Endodermal cell (in vitro differentiated cells): ENCODE measurements at regions not wholly inside any gene's neighbourhood (a gene's known extent, or its start where the extent isn't known, plus 50 kb on each side); places are given as distances from the start of the nearest gene placed in this dataset.

ENCODE experiments used
- DNase-seq: peaks from one replicate; pipeline ENCODE4 v3.0.0-alpha.2; 2017
- H3K27ac ChIP-seq: 2 replicates; pipeline ENCODE4 v1.5.1; 2013; ENCODE audit warnings: mild to moderate bottlenecking, low read depth, low read length, moderate library complexity
- H3K27me3 ChIP-seq: 2 replicates; pipeline ENCODE4 v1.6.1; 2013; ENCODE audit warnings: mild to moderate bottlenecking, low read length, moderate library complexity; ENCODE audit not compliant: insufficient read depth, control insufficient read depth, poor library complexity, severe bottlenecking
- H3K36me3 ChIP-seq: 2 replicates; pipeline ENCODE4 v1.7.0; 2013; ENCODE audit warnings: mild to moderate bottlenecking, low read length, moderate library complexity; ENCODE audit not compliant: control insufficient read depth, insufficient read depth
- H3K4me1 ChIP-seq: one replicate; pipeline ENCODE4 v1.7.0; 2013; ENCODE audit warnings: low read length; ENCODE audit not compliant: control insufficient read depth, insufficient read depth
- H3K4me3 ChIP-seq: 2 replicates; pipeline ENCODE4 v1.5.1; 2013; ENCODE audit warnings: mild to moderate bottlenecking, low read length, moderate library complexity
- H3K9ac ChIP-seq: 2 replicates; pipeline ENCODE4 v1.6.1; 2013; ENCODE audit warnings: mild to moderate bottlenecking, low read length, moderate library complexity; ENCODE audit not compliant: poor library complexity, severe bottlenecking; ENCODE audit errors: extremely low read depth
- H3K9me3 ChIP-seq: 2 replicates; pipeline ENCODE4 v1.6.1; 2013; ENCODE audit warnings: mild to moderate bottlenecking, low read length, moderate library complexity; ENCODE audit not compliant: control insufficient read depth
- H3K27ac Mint-ChIP-seq: 2 replicates; pipeline ENCODE4 v1.8.0; 2020; ENCODE audit warnings: mixed read lengths
- H3K27me3 Mint-ChIP-seq: 2 replicates; pipeline ENCODE4 v1.8.0; 2021; ENCODE audit warnings: mild to moderate bottlenecking, mixed read lengths; ENCODE audit not compliant: insufficient read depth
- H3K36me3 Mint-ChIP-seq: 2 replicates; pipeline ENCODE4 v1.8.0; 2020; ENCODE audit warnings: low read depth, mixed read lengths
- H3K4me1 Mint-ChIP-seq: 2 replicates; pipeline ENCODE4 v1.8.0; 2020; ENCODE audit warnings: mixed read lengths
- H3K4me3 Mint-ChIP-seq: 2 replicates; pipeline ENCODE4 v1.8.0; 2020; ENCODE audit warnings: mild to moderate bottlenecking, moderate library complexity, mixed read lengths
- H3K9me3 Mint-ChIP-seq: 2 replicates; pipeline ENCODE4 v1.8.0; 2020; ENCODE audit warnings: mild to moderate bottlenecking, mixed read lengths
- WGBS, 2 experiments: methylation state at CpG; one replicate each; pipeline versions ENCODE4 v1.1.5 to v1.1.7; 2013; ENCODE audit warnings: missing lambda C conversion rate in 2 of 2, mixed read lengths in 1 of 2; ENCODE audit not compliant: insufficient coverage in 1 of 2, insufficient read length in 1 of 2; 5-methylcytosine and 5-hydroxymethylcytosine counted together
- TF ChIP-seq, protein P1 (sequence below): fragments of 200-600 bp; sonication (generic); conservative IDR thresholded peaks from 2 replicates; pipeline ENCODE4 v1.5.0; 2021; ENCODE audit warnings: antibody characterized with exemption, mild to moderate bottlenecking

DNA sequence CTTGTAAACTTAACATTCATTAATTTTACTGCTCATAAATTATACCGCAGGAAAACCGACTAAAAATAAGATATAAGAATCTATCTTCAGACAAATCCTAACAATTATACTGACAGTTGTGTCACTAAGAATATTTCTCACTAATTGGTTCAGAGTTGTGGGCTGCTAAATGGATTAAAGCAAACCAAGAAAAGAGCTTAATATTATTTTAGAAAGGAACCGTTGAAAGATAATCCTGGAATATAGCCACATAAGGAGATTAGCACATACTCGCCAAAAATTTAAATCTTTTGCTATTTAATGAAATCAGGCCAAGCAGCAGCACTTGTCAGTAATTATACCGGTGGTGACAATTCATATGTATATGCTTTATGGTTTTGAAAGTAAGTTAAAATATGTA, 132.8 kb downstream of the SLIT2 start:
- TF ChIP-seq, protein P1, sequence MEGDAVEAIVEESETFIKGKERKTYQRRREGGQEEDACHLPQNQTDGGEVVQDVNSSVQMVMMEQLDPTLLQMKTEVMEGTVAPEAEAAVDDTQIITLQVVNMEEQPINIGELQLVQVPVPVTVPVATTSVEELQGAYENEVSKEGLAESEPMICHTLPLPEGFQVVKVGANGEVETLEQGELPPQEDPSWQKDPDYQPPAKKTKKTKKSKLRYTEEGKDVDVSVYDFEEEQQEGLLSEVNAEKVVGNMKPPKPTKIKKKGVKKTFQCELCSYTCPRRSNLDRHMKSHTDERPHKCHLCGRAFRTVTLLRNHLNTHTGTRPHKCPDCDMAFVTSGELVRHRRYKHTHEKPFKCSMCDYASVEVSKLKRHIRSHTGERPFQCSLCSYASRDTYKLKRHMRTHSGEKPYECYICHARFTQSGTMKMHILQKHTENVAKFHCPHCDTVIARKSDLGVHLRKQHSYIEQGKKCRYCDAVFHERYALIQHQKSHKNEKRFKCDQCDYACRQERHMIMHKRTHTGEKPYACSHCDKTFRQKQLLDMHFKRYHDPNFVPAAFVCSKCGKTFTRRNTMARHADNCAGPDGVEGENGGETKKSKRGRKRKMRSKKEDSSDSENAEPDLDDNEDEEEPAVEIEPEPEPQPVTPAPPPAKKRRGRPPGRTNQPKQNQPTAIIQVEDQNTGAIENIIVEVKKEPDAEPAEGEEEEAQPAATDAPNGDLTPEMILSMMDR = no peak
- Histone ChIP-seq H3K27me3 (peaks cover 18% of the 10 kb centered on the region), H3K9me3 (no peaks in the 10 kb centered on the region), H3K36me3 (no peaks in the 10 kb centered on the region), H3K9ac (no peak overlapping the region), H3K4me1 (no peaks in the 10 kb centered on the region), H3K27ac (no peak overlapping the region), H3K4me3 (no peak overlapping the region)
- Mint-ChIP-seq H3K4me3 (no peak overlapping the region), H3K27ac (no peak overlapping the region), H3K4me1 (no peaks in the 10 kb centered on the region), H3K36me3 (no peaks in the 10 kb centered on the region), H3K9me3 (no peaks in the 10 kb centered on the region), H3K27me3 (peaks cover 19% of the 10 kb centered on the region)
- DNase-seq = no peak
- 93 to 96% methylated on average over 3 to 5 of the region's 5 CpGs for WGBS, 2 experiments

DNA sequence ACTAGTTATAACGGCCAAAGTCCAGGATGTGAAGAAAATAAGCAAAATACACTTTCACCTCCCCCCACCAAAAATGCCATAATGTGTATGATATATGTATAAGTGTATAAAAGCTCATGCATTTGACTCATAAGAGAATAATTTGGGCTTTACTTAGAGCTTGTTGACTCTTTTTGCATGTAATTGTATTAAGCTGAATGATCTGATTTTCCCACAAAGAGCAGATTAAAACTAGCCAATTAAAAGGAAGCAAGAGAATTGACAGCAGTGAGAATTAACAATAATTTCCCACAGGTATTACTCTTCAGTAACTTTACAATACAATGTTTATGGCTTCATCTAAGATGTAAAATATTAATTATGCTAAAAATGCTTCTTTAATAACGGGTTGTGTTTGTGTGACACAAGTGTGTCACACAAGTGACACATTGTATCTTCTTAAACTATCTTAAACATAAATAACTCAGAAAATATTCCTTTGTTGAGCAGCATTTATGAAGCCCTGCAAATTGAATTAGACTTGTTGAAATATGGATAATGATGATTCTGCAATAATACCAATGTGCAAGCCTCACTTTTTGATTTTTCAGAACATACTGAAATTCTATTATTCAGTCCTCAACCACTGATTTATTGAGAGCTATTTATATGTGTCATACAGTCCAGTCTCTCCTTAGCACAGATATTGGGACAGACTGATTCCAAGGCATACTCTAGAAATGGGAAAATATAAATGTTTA, 134.5 kb downstream of the SLIT2 start:
- TF ChIP-seq, protein P1 = no peak
- Mint-ChIP-seq H3K4me3 (no peak overlapping the region), H3K9me3 (no peaks in the 10 kb centered on the region), H3K27me3 (peaks cover 24% of the 10 kb centered on the region), H3K27ac (no peak overlapping the region), H3K4me1 (no peaks in the 10 kb centered on the region), H3K36me3 (no peaks in the 10 kb centered on the region)
- no peaks in the 10 kb centered on the region for H3K9me3 ChIP-seq
- H3K36me3 ChIP-seq = no peaks in the 10 kb centered on the region
- H3K27me3 ChIP-seq = peaks cover 24% of the 10 kb centered on the region
- no peak for DNase-seq
- H3K4me1 ChIP-seq = no peaks in the 10 kb centered on the region
- H3K27ac ChIP-seq = no peak overlapping the region
- no peak overlapping the region for H3K4me3 ChIP-seq
- 94% methylated on average over 2 of the region's 2 CpGs; no CpG with 5 or more reads in 1 of the 2 experiments for WGBS, 2 experiments
- no peak overlapping the region for H3K9ac ChIP-seq

DNA sequence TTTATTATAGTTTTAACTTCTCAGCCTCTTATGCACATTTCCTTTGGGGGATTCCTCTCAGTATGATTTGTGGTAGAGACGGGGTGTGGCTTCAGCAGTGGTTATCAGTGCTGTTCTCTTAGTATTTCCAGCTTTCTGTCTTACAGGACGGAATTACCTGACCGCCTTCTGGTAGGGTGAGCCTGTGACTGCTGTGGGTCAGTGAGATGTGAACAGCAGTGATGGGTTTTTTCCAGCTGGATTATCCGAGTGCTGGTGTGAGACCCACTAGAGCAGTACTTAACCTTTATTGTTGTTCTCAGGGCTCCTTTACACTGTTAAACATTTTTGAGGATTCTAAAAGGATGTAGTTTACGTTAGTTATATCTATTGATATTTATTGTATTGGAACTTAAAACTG, 135.2 kb downstream of the SLIT2 start:
- H3K36me3 ChIP-seq = no peaks in the 10 kb centered on the region
- no peak for DNase-seq
- no peaks in the 10 kb centered on the region for H3K4me1 Mint-ChIP-seq
- no peaks in the 10 kb centered on the region for H3K9me3 ChIP-seq
- WGBS, 2 experiments = 92 to 100% methylated on average over 1 to 4 of the region's 5 CpGs
- no peak overlapping the region for H3K27ac ChIP-seq
- peaks cover 32% of the 10 kb centered on the region for H3K27me3 ChIP-seq
- H3K27ac Mint-ChIP-seq = no peak overlapping the region
- H3K4me3 ChIP-seq = no peak overlapping the region
- no peak overlapping the region for H3K4me3 Mint-ChIP-seq
- H3K27me3 Mint-ChIP-seq = peaks cover 32% of the 10 kb centered on the region
- TF ChIP-seq, protein P1 = no peak
- no peaks in the 10 kb centered on the region for H3K9me3 Mint-ChIP-seq
- no peaks in the 10 kb centered on the region for H3K36me3 Mint-ChIP-seq
- no peaks in the 10 kb centered on the region for H3K4me1 ChIP-seq
- H3K9ac ChIP-seq = no peak overlapping the region
